Testis (tissue), 2 donors: ENCODE measurements at regions not wholly inside any gene's neighbourhood (a gene's known extent, or its start where the extent isn't known, plus 50 kb on each side); places are given as distances from the start of the nearest gene placed in this dataset.

Experiments
- POLR2A ChIP-seq: fragments of 450-650 bp; IDR thresholded peaks from one replicate; pipeline ENCODE4 v1.6.1; 2017; ENCODE audit warnings: antibody characterized with exemption, mild to moderate bottlenecking, moderate library complexity
- TF ChIP-seq, protein P1 (sequence below), 3 experiments: fragments of 450-650 bp in 2 of 3; fragments of 200-600 bp in 1 of 3; sonication (generic) in 1 of 3; IDR thresholded peaks; one replicate each; pipeline ENCODE4 v1.5.1; 2016 to 2019; ENCODE audit warnings: antibody characterized with exemption in 3 of 3, mild to moderate bottlenecking in 2 of 3, moderate library complexity in 1 of 3

DNA sequence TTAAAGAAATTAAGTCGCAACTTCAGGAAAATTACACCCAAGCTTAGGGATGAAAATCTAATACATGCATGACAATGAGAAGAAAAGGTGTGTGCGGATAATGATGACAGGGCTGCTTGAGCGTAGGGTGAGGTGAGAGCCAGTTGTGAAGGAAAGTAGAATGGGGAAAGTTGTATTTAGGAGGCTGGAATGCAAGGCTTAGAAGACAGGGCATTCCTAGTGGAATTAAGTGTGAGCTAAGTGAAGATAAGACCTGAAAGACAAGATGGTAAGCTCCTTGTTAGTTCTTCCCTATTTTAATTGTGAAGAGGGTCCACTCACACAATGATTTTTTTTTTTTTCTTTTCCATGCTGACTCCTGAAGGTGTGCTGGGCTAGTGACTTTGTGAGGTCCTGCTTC, 519.5 kb upstream of the SALL1 start:
- TF ChIP-seq, protein P1, sequence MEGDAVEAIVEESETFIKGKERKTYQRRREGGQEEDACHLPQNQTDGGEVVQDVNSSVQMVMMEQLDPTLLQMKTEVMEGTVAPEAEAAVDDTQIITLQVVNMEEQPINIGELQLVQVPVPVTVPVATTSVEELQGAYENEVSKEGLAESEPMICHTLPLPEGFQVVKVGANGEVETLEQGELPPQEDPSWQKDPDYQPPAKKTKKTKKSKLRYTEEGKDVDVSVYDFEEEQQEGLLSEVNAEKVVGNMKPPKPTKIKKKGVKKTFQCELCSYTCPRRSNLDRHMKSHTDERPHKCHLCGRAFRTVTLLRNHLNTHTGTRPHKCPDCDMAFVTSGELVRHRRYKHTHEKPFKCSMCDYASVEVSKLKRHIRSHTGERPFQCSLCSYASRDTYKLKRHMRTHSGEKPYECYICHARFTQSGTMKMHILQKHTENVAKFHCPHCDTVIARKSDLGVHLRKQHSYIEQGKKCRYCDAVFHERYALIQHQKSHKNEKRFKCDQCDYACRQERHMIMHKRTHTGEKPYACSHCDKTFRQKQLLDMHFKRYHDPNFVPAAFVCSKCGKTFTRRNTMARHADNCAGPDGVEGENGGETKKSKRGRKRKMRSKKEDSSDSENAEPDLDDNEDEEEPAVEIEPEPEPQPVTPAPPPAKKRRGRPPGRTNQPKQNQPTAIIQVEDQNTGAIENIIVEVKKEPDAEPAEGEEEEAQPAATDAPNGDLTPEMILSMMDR (IDR thresholded peaks at IDR 0.05): no peak
- TF ChIP-seq POLR2A: no peak
